Fibroblast of the aortic adventitia (primary cell): ENCODE measurements at regions not wholly inside any gene's neighbourhood (a gene's known extent, or its start where the extent isn't known, plus 50 kb on each side); places are given as distances from the start of the nearest gene placed in this dataset.
A peak's percentile ranks its signal among the peaks of the same experiment; 100 is the strongest.

Experiments used
- DNase-seq: peaks from one replicate; pipeline ENCODE4 v3.0.0-alpha.2; 2010; ENCODE audit warnings: low read depth
- H3K4me3 ChIP-seq: 2 replicates; pipeline ENCODE4 v1.5.1; 2011; ENCODE audit warnings: low read depth, mild to moderate bottlenecking, control low read depth, low read length, moderate library complexity
- TF ChIP-seq, protein P1 (sequence below): IDR thresholded peaks from 2 replicates; pipeline ENCODE4 v1.5.1; 2011; ENCODE audit warnings: mild to moderate bottlenecking, low read length, control low read depth, inconsistent platforms; ENCODE audit not compliant: insufficient read depth

DNA sequence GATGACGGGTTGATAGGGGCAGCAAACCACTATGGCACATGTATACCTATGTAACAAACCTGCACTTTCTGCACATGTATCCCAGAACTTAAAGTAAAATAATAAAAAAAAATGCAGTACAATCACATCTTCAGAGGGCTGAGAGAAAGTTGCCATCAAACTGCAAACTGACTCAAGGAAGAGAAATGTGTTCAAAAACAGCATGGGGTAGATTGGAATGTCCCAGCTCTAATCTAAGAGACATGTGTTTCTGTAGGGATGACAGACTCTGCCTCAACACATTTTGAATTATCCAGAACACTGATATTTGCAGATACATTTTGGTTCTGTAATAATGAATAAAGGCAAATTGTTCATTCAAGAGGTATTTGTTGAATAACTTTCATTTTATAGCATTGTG lies 171.2 kb upstream of the RUNX1 start:
- DNase-seq, result no peak
- TF ChIP-seq, protein P1, sequence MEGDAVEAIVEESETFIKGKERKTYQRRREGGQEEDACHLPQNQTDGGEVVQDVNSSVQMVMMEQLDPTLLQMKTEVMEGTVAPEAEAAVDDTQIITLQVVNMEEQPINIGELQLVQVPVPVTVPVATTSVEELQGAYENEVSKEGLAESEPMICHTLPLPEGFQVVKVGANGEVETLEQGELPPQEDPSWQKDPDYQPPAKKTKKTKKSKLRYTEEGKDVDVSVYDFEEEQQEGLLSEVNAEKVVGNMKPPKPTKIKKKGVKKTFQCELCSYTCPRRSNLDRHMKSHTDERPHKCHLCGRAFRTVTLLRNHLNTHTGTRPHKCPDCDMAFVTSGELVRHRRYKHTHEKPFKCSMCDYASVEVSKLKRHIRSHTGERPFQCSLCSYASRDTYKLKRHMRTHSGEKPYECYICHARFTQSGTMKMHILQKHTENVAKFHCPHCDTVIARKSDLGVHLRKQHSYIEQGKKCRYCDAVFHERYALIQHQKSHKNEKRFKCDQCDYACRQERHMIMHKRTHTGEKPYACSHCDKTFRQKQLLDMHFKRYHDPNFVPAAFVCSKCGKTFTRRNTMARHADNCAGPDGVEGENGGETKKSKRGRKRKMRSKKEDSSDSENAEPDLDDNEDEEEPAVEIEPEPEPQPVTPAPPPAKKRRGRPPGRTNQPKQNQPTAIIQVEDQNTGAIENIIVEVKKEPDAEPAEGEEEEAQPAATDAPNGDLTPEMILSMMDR, result no peak
- no peak overlapping the region for H3K4me3 ChIP-seq

DNA sequence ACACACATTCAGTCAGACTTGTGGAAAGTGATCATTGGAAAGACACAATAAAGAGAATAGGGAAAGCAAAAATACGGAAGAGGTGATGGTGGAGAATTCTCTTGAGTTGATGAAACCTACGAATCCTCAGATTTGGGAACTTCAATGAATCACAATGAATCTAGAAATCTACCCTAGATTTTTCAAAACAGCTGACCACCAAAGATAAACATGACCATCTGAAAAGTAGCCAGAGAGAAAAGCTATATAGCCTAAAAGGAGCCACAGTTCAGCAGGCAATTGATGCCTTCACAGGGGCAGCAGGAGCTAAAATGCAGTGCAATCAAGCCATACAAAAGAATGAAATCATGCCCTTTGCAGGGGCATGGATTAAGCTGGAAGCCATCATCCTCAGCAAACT lies 170.6 kb upstream of the RUNX1 start:
- TF ChIP-seq, protein P1, result no peak
- DNase-seq, result no peak
- H3K4me3 ChIP-seq, result no peak overlapping the region

DNA sequence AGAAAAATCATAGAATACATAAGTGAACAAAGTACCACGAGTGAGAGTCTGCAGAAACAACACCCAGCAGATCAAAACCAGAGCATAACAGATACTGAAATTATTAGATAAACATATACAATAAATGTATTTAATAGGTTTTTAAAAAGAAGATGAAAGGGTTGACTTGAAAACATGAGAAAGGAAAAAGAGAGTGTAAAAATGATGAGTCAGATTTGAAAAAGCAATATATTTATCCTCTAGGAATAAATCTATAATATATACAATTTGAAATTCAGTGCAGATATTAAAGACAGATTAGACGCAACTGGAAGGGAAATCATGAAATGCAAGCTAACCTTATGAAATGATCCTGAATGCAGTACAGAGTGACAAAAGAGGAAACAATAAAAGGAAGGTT lies 170.2 kb upstream of the RUNX1 start:
- TF ChIP-seq, protein P1, result no peak
- no peak for DNase-seq

DNA sequence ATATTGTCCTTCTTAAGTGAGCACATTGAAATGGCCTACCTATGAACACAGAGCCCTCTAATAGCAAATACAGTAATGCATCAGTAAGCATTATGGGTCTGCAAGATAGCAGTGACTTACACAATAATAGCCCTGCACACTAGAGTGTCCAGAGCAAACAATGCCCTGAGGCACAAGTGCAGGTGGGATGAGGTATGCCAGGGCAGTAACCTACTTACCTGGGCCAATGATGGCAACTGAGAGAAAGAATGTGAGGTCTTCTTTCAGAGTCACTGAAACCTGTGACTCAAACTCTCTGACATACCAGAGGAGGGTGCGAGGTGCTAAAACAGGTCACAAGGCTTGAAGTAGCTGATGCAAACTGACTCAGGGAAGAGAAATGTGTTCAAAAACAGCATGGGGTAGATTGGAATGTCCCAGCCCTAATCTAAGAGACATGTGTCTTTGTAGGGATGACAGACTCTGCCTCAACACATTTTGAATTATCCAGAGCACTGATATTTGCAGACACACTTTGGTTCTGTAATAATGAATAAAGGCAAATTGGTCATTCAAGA lies 168.5 kb upstream of the RUNX1 start:
- DNase-seq, result peak; percentile 80

More for the DNA sequence above, 170.2 kb upstream of the RUNX1 start:
- H3K4me3 ChIP-seq, result no peak overlapping the region

GRCh38 chr21:35216996-35217395 lies 167.9 kb upstream of the RUNX1 start:
- TF ChIP-seq, protein P1, result no peak
- no peak for DNase-seq
- H3K4me3 ChIP-seq, result no peak overlapping the region

More for the DNA sequence above, 168.5 kb upstream of the RUNX1 start:
- TF ChIP-seq, protein P1, result no peak
- no peak overlapping the region for H3K4me3 ChIP-seq

DNA sequence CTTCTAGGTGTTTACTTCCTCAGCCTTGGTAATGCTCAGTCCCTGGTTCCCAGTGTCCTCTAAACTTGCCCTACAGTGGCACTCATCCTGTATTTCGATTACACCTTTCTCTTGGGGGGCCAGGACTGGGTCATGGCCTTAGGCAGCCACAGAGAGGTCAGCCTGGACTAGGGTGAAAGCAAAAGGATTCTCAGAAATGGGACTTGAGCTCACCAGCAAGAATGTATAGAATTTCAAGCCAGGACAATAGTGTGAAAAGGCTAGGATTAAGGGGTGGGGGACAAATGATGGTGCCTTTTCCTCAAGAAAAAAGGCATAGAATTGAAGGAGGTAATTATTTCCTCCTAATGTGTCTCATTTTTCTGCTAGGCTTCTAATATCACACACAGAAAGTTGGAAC lies 166.8 kb upstream of the RUNX1 start:
- DNase-seq, result no peak
- H3K4me3 ChIP-seq, result no peak overlapping the region
- TF ChIP-seq, protein P1, result no peak
